OCI-LY1 (cell line): ENCODE measurements at regions not wholly inside any gene's neighbourhood (a gene's known extent, or its start where the extent isn't known, plus 50 kb on each side); places are given as distances from the start of the nearest gene placed in this dataset.

Experiments used
- H2AFZ ChIP-seq: fragments of 200-600 bp; sonication (generic), shearing (Covaris generic); 2 replicates; pipeline ENCODE4 v1.6.0; 2014; ENCODE audit warnings: antibody characterized with exemption, mild to moderate bottlenecking, low read length
- H3F3A ChIP-seq: fragments of 200-600 bp; sonication (generic), shearing (Covaris generic); 2 replicates; pipeline ENCODE4 v1.6.0; 2014; ENCODE audit warnings: mild to moderate bottlenecking, antibody characterized with exemption, low read length, moderate library complexity; ENCODE audit not compliant: insufficient read depth
- H3K27ac ChIP-seq: fragments of 200-600 bp; sonication (generic); 2 replicates; pipeline ENCODE4 v1.5.1; 2014; ENCODE audit warnings: low read length, mixed run types, mild to moderate bottlenecking, low read depth; ENCODE audit not compliant: poor library complexity, severe bottlenecking
- H3K27me3 ChIP-seq: fragments of 200-600 bp; sonication (generic); 2 replicates; pipeline ENCODE4 v1.6.0; 2014; ENCODE audit warnings: antibody characterized with exemption, mild to moderate bottlenecking, low read length, moderate library complexity; ENCODE audit not compliant: insufficient read depth
- H3K36me3 ChIP-seq: fragments of 200-600 bp; sonication (generic); 2 replicates; pipeline ENCODE4 v1.6.1; 2014; ENCODE audit warnings: mild to moderate bottlenecking, antibody characterized with exemption, low read length, moderate library complexity, mixed read lengths; ENCODE audit not compliant: insufficient read depth
- H3K4me1 ChIP-seq: fragments of 200-600 bp; sonication (generic); 2 replicates; pipeline ENCODE4 v1.5.1; 2014; ENCODE audit warnings: mild to moderate bottlenecking, low read length, moderate library complexity; ENCODE audit not compliant: insufficient read depth, severe bottlenecking
- H3K4me2 ChIP-seq: fragments of 200-600 bp; sonication (generic), shearing (Covaris generic); 2 replicates; pipeline ENCODE4 v1.6.1; 2014; ENCODE audit warnings: low read length
- H3K4me3 ChIP-seq: fragments of 200-600 bp; sonication (generic); 2 replicates; pipeline ENCODE4 v1.5.1; 2014; ENCODE audit warnings: low read length, low read depth, mild to moderate bottlenecking, mixed read lengths; ENCODE audit not compliant: poor library complexity, severe bottlenecking
- H3K79me2 ChIP-seq: fragments of 200-600 bp; shearing (Covaris generic); 2 replicates; pipeline ENCODE4 v1.6.1; 2016; ENCODE audit warnings: mixed run types, low read length, mixed read lengths; ENCODE audit not compliant: insufficient read depth
- H3K9ac ChIP-seq: fragments of 200-600 bp; sonication (generic), shearing (Covaris generic); 2 replicates; pipeline ENCODE4 v1.6.1; 2014; ENCODE audit warnings: mild to moderate bottlenecking, low read length, mixed read lengths
- H3K9me2 ChIP-seq: fragments of 200-600 bp; sonication (generic), shearing (Covaris generic); 2 replicates; pipeline ENCODE4 v1.6.1; 2014; ENCODE audit warnings: low read depth, mild to moderate bottlenecking, low read length, mixed read lengths
- H3K9me3 ChIP-seq: fragments of 200-600 bp; shearing (Covaris generic); 2 replicates; pipeline ENCODE4 v1.6.1; 2014; ENCODE audit warnings: low read length, mixed read lengths
- H4K20me1 ChIP-seq: fragments of 200-600 bp; sonication (generic), shearing (Covaris generic); 2 replicates; pipeline ENCODE4 v1.6.0; 2016; ENCODE audit warnings: mild to moderate bottlenecking, low read length; ENCODE audit not compliant: insufficient read depth
- EZH2 ChIP-seq: fragments of 200-600 bp; sonication (generic), shearing (Covaris generic); IDR thresholded peaks from 2 replicates; pipeline ENCODE4 v1.8.0; 2017; ENCODE audit warnings: borderline replicate concordance, mixed run types, mild to moderate bottlenecking, antibody characterized with exemption, low read length, moderate library complexity, mixed read lengths
- TF ChIP-seq, protein P1 (sequence below): fragments of 200-600 bp; sonication (generic), shearing (Covaris generic); IDR thresholded peaks from 2 replicates; pipeline ENCODE4 v1.5.1; 2017; ENCODE audit warnings: mild to moderate bottlenecking, antibody characterized with exemption, low read length, moderate library complexity, mixed read lengths

DNA sequence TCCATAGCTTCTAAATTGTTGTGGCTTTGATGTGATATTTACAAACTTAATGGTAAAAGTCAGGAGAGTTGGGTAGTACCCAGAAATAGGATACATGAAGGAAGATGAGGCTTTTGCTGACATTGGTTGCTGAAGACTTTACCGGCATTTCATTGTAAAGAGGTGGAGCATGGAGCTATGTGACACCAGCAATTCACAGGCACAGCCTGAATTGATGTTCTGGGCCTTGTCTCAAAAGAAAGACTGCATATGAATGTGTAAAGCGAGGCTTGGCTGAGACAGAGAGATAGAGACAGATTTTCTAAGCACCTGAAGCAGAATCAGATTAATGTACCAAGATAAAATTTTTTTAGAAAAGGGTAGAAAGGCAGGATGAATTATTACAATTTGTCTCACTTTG, 864.9 kb upstream of the ID2 start:
- no peaks in the 10 kb centered on the region for H4K20me1 ChIP-seq
- TF ChIP-seq EZH2 = no peak
- TF ChIP-seq, protein P1, sequence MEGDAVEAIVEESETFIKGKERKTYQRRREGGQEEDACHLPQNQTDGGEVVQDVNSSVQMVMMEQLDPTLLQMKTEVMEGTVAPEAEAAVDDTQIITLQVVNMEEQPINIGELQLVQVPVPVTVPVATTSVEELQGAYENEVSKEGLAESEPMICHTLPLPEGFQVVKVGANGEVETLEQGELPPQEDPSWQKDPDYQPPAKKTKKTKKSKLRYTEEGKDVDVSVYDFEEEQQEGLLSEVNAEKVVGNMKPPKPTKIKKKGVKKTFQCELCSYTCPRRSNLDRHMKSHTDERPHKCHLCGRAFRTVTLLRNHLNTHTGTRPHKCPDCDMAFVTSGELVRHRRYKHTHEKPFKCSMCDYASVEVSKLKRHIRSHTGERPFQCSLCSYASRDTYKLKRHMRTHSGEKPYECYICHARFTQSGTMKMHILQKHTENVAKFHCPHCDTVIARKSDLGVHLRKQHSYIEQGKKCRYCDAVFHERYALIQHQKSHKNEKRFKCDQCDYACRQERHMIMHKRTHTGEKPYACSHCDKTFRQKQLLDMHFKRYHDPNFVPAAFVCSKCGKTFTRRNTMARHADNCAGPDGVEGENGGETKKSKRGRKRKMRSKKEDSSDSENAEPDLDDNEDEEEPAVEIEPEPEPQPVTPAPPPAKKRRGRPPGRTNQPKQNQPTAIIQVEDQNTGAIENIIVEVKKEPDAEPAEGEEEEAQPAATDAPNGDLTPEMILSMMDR = no peak
- no peaks in the 10 kb centered on the region for H3K9me2 ChIP-seq
- no peak overlapping the region for H3K9ac ChIP-seq
- H3K36me3 ChIP-seq = no peaks in the 10 kb centered on the region
- no peaks in the 10 kb centered on the region for H3K27me3 ChIP-seq
- H3K4me2 ChIP-seq = no peak overlapping the region
- no peak overlapping the region for H3K4me3 ChIP-seq
- no peaks in the 10 kb centered on the region for H3K79me2 ChIP-seq
- no peaks in the 10 kb centered on the region for H3K9me3 ChIP-seq
- H2AFZ ChIP-seq = no peak overlapping the region
- H3F3A ChIP-seq = no peaks in the 10 kb centered on the region
- H3K27ac ChIP-seq = no peak overlapping the region
- H3K4me1 ChIP-seq = no peaks in the 10 kb centered on the region

DNA sequence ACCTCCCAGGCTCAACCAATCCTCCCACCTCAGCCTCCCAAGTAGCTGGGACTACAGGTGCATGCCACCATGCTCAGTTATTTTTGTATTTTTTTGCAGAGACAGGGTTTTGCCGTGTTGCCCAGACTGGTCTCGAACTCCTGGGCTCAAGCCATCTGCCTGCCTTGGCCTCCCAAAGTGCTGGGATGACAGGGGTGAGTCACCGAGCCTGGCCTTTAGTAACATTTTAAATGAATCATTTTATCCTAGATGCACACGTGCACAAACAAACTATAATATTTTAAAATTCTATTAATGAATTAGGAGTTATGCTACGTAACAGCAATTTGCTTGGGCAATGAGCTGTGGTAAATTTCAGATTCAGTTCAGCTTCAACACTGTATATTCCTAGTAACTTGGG, 862.5 kb upstream of the ID2 start:
- Histone ChIP-seq H3K9ac (no peak overlapping the region), H3K4me2 (no peak overlapping the region), H4K20me1 (no peaks in the 10 kb centered on the region), H3K4me3 (no peak overlapping the region), H3K9me3 (no peaks in the 10 kb centered on the region), H3K36me3 (no peaks in the 10 kb centered on the region), H3K4me1 (no peaks in the 10 kb centered on the region), H3K79me2 (no peaks in the 10 kb centered on the region), H3F3A (no peaks in the 10 kb centered on the region), H3K9me2 (no peaks in the 10 kb centered on the region), H3K27me3 (no peaks in the 10 kb centered on the region), H2AFZ (no peak overlapping the region), H3K27ac (no peak overlapping the region)
- TF ChIP-seq, protein P1 = no peak
- TF ChIP-seq EZH2 = no peak

DNA sequence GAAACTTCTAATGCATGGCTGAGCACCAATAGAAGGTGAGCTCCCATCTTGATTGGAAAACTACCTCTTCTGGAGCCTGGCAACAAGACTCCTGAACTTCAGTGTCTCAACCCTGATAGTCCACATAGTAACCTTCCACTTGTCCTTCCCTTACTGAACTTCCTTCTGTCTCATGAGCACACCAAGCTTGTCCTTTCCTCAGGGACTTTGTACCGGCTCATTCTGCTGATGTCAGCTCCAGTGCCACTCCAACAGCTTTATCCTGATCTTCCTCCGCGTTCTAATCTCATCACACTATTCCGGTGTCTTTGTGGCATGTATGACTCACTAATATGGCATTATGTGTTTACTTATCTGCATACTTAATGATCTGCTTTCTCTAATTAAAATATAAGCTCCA, 862.0 kb upstream of the ID2 start:
- H3K9me3 ChIP-seq = no peaks in the 10 kb centered on the region

More for the DNA sequence above, 862.0 kb upstream of the ID2 start:
- Histone ChIP-seq H2AFZ (no peak overlapping the region), H3K27me3 (no peaks in the 10 kb centered on the region), H3K27ac (no peak overlapping the region), H3K4me2 (no peak overlapping the region), H3F3A (no peaks in the 10 kb centered on the region), H3K36me3 (no peaks in the 10 kb centered on the region), H3K9me2 (no peaks in the 10 kb centered on the region), H3K4me1 (no peaks in the 10 kb centered on the region), H4K20me1 (no peaks in the 10 kb centered on the region), H3K9ac (no peak overlapping the region), H3K4me3 (no peak overlapping the region), H3K79me2 (no peaks in the 10 kb centered on the region)
- TF ChIP-seq EZH2 = no peak
- TF ChIP-seq, protein P1 = no peak
